ENCODE measurements at regions not wholly inside any gene's neighbourhood (a gene's known extent, or its start where the extent isn't known, plus 50 kb on each side); places are given as distances from the start of the nearest gene placed in this dataset.
"Not testable (repeated sequence)": the region's sequence is repeated elsewhere in the genome, so short reads cannot be mapped to it uniquely, and the experiment has no call there.

DNA sequence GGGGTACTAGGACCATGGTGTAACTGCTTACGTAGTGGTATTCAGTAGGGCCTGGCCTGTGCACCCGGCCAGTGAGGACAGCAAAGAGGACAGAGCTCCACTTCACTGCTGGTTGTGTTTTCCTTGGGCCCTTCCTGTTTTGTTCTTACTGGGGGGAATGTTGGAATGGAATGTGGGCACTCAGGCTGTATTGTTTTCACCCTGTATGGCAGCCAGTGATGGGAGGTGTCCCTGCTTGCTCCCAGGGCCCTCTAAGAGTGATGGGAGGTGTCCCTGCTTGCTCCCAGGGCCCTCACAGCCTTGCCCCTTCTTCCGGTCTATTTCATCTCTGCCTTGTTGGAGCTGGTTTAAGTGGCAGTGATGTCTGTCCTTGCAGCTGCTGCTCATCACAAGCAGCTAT is 158.0 kb downstream of the ATP6V0E2 start:
- H3K4me3 ChIP-seq (replicated peaks; ENCODE audit: insufficient read depth, low read length); H3K27me3 ChIP-seq (ENCODE audit: insufficient read depth, poor library complexity, severe bottlenecking); DNase-seq (ENCODE audit: low read depth in 1 of 2, low spot score in 1 of 2); H3K27ac ChIP-seq (replicated peaks): not testable (repeated sequence)

DNA sequence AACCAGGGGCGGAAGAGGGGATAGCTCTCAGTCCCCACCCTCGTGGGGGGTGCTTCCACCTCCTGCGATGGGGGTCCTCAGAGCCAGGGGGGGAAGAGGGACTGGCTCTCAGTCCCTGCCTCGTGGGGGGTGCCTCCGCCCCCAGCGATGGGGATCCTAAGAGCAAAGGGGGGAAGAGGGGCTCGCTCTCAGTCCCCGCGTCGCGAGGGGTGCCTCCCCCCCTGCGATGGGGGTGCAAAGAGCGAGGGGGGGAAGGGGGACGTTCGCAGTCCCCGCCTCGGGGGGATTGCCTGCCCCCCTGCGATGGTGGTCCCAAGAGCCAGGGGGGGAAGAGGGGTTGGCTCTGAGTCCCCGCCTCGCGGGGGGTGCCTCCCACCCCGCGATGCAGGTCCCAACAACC is 159.9 kb downstream of the ATP6V0E2 start:
- H3K27ac ChIP-seq (replicated peaks); DNase-seq (ENCODE audit: low read depth in 1 of 2, low spot score in 1 of 2); H3K4me3 ChIP-seq (replicated peaks; ENCODE audit: insufficient read depth, low read length); H3K27me3 ChIP-seq (ENCODE audit: insufficient read depth, poor library complexity, severe bottlenecking): not testable (repeated sequence)

DNA sequence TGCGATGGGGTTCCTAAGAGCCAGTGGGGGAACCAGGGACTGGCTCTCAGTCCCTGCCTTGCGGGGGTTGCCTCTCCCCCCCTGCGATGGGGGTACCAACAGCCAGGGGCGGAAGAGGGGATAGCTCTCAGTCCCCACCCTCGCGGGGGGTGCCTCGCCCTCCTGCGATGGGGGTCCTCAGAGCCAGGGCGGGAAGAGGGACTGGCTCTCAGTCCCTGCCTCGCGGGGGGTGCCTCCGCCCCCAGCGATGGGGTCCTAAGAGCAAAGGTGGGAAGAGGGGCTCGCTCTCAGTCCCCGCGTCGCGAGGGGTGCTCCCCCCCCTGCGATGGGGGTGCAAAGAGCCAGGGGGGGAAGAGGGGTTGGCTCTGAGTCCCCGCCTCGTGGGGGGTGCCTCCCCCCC is 162.0 kb downstream of the ATP6V0E2 start:
- DNase-seq (ENCODE audit: low read depth in 1 of 2, low spot score in 1 of 2); H3K27me3 ChIP-seq (ENCODE audit: insufficient read depth, poor library complexity, severe bottlenecking); H3K4me3 ChIP-seq (replicated peaks; ENCODE audit: insufficient read depth, low read length); H3K27ac ChIP-seq (replicated peaks): not testable (repeated sequence)

DNA sequence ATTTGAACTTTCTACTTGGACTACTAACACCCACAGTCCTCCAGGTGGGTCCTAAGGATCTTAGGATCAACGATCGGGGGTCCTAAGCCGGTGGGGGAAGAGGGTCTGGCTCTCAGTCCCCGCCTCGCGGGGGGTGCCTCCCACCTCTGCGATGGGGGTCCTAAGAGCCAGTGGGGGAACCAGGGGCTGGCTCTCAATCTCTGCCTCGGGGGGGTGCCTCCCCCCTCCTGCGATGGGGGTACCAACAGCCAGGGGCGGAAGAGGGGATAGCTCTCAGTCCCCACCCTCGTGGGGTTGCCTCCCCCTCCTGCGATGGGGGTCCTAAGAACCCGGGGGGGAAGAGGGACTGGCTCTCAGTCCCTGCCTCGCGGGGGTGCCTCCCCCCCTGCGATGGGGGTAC is 165.3 kb downstream of the ATP6V0E2 start:
- H3K27me3 ChIP-seq (ENCODE audit: insufficient read depth, poor library complexity, severe bottlenecking); DNase-seq (ENCODE audit: low read depth in 1 of 2, low spot score in 1 of 2); H3K27ac ChIP-seq (replicated peaks); H3K4me3 ChIP-seq (replicated peaks; ENCODE audit: insufficient read depth, low read length): not testable (repeated sequence)

DNA sequence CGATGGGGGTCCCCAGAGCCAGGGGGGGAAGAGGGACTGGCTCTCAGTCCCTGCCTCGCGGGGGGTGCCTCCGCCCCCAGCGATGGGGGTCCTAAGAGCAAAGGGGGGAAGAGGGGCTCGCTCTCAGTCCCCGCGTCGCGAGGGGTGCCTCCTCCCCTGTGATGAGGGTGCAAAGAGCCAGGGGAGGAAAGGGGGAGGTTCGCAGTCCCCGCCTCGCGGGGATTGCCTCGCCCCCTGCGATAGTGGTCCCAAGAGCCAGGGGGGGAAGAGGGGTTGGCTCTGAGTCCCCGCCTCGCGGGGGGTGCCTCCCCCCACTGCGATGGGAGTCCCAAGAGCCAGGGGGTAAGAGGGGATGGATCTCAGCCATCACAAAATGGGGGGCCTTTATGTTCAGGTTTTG is 168.5 kb downstream of the ATP6V0E2 start:
- H3K27ac ChIP-seq (replicated peaks); H3K27me3 ChIP-seq (ENCODE audit: insufficient read depth, poor library complexity, severe bottlenecking); H3K4me3 ChIP-seq (replicated peaks; ENCODE audit: insufficient read depth, low read length); DNase-seq (ENCODE audit: low read depth in 1 of 2, low spot score in 1 of 2): not testable (repeated sequence)

DNA sequence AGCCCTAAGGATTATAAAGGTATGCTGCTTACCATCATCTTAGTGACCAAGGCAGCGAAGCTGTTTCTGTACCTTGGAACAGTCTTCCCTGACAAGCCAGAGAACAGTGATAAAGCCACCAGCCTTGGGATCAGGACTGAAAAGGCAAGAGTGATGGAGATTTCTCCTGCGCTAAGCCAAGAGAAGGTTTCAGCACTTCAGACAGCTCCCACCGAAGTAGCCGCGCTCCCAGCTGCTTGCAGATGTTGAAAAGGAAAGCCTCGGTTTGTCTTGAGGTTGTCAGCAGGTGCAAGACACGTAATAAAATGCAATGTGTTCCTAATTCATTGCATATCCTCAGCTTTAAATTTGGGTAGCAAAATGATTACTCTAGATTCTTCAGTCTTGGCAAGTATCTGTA is 171.0 kb downstream of the ATP6V0E2 start:
- not testable (repeated sequence) for H3K27me3 ChIP-seq (ENCODE audit: insufficient read depth, poor library complexity, severe bottlenecking); H3K4me3 ChIP-seq (replicated peaks; ENCODE audit: insufficient read depth, low read length); H3K27ac ChIP-seq (replicated peaks)
- DNase-seq (ENCODE audit: low read depth in 1 of 2, low spot score in 1 of 2) = peak; percentile 1 to 21
- TF ChIP-seq, protein P1, sequence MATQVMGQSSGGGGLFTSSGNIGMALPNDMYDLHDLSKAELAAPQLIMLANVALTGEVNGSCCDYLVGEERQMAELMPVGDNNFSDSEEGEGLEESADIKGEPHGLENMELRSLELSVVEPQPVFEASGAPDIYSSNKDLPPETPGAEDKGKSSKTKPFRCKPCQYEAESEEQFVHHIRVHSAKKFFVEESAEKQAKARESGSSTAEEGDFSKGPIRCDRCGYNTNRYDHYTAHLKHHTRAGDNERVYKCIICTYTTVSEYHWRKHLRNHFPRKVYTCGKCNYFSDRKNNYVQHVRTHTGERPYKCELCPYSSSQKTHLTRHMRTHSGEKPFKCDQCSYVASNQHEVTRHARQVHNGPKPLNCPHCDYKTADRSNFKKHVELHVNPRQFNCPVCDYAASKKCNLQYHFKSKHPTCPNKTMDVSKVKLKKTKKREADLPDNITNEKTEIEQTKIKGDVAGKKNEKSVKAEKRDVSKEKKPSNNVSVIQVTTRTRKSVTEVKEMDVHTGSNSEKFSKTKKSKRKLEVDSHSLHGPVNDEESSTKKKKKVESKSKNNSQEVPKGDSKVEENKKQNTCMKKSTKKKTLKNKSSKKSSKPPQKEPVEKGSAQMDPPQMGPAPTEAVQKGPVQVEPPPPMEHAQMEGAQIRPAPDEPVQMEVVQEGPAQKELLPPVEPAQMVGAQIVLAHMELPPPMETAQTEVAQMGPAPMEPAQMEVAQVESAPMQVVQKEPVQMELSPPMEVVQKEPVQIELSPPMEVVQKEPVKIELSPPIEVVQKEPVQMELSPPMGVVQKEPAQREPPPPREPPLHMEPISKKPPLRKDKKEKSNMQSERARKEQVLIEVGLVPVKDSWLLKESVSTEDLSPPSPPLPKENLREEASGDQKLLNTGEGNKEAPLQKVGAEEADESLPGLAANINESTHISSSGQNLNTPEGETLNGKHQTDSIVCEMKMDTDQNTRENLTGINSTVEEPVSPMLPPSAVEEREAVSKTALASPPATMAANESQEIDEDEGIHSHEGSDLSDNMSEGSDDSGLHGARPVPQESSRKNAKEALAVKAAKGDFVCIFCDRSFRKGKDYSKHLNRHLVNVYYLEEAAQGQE (IDR thresholded peaks at IDR 0.05; ENCODE audit: insufficient replicate concordance, low read depth) = peak; percentile 91

DNA sequence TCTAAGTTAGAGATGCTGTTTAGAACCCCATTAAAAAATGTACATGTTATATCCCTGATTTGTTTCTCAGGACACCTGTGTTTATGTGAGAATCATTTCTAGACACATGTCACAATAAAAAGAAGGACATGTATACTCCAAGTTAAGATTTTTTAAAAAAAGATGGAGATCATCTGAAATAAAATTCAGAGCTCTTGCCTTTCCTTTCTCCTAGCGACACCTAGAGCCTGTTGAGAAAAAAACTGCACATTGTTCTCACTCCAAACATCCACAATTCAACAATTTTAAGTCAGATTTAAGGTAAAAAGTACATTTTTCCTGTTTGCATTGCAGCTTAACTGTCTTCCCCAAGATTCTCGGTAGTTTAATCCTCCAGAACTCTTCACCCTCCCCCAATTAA is 171.8 kb downstream of the ATP6V0E2 start:
- DNase-seq (ENCODE audit: low read depth in 1 of 2, low spot score in 1 of 2); H3K4me3 ChIP-seq (replicated peaks; ENCODE audit: insufficient read depth, low read length); H3K27me3 ChIP-seq (ENCODE audit: insufficient read depth, poor library complexity, severe bottlenecking); H3K27ac ChIP-seq (replicated peaks): not testable (repeated sequence)

DNA sequence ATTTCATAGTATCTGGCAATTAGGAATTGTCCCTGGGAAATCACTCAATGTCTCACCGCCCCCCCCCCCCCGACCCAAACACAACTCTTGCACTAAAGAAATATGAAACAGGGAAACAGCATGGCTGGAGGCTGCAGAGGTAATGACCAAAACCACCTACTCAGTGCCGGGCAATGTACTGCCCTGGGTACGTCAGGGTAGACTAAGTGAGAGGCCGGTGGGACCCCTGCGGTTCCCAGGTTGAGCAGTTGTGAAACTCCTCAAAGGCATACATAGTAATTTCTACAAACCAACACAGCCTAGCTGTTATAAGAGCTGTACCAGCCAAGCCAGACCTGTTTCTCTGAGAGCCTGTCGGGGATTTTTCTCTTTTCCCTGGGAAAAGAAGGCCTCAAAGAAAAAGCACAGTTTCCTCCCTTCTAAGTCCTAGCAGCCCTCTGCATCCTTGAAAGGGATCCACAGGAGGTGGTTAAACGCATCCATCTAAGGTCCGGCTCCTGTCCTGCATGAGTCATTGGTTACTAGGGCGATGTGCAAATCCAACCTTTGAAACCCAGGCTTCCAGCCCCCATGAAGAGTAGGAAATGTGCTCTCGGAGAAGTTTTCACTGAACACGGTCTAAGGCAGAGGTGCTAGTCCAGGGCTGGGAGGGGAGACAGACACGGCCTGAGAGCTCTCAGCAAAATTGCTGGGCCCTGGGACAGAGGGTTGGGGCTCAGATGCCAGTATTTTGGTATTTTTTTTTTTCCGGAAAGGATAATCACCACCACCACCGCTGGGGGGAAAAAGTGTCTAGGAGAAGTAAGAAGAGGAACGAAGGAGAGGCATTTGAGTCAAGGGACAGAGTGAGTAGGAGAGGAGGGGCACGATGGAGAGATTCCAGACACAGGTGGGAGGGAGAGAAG is 172.8 kb downstream of the ATP6V0E2 start:
- not testable (repeated sequence) for H3K4me3 ChIP-seq (replicated peaks; ENCODE audit: insufficient read depth, low read length); DNase-seq (ENCODE audit: low read depth in 1 of 2, low spot score in 1 of 2)

DNA sequence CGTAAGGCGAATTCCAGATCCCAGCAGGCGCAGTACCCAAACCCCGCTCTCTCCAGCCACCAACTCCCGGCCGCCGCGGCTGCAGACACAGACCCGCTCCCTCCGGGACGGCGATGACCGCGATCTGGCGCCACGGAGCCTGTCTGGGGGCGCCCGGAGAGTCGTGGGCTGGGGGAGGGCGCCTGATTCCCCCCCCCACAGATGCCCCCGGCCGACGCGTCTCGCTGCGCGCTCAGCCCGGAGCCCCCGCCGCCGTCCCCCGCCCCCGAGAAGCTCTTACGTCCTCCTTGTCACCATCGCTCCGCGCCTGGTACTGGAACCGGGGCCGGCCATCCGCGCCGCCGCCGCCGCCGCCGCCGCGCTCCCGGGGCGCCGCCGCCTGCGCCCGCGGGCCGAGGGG is 173.6 kb downstream of the ATP6V0E2 start:
- not testable (repeated sequence) for H3K27me3 ChIP-seq (ENCODE audit: insufficient read depth, poor library complexity, severe bottlenecking); DNase-seq (ENCODE audit: low read depth in 1 of 2, low spot score in 1 of 2); H3K4me3 ChIP-seq (replicated peaks; ENCODE audit: insufficient read depth, low read length); H3K27ac ChIP-seq (replicated peaks)

More for the DNA sequence above, 172.8 kb downstream of the ATP6V0E2 start:
- H3K27ac ChIP-seq (replicated peaks); H3K27me3 ChIP-seq (ENCODE audit: insufficient read depth, poor library complexity, severe bottlenecking): not testable (repeated sequence)

DNA sequence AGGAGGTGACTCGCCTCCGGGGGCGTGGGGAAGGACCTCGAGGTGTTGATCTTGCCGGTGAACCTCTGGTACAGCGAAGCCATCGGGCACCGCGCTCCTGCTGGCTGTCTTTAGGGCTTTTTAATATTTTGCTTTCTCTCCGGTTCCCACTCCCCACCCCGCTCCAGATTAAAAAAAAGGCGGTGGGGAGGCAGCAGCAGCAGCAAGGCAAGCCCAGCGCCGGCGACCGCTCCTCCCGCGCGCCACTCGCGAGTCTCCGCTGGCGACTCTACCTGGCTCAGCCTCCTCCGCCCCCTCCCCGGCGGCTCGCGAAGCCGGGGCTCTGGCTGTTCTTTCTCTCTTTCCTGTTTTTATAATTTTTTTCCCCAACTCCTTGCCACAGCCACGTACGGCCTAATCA is 174.0 kb downstream of the ATP6V0E2 start:
- H3K4me3 ChIP-seq (replicated peaks; ENCODE audit: insufficient read depth, low read length); H3K27ac ChIP-seq (replicated peaks); DNase-seq (ENCODE audit: low read depth in 1 of 2, low spot score in 1 of 2); H3K27me3 ChIP-seq (ENCODE audit: insufficient read depth, poor library complexity, severe bottlenecking): not testable (repeated sequence)

DNA sequence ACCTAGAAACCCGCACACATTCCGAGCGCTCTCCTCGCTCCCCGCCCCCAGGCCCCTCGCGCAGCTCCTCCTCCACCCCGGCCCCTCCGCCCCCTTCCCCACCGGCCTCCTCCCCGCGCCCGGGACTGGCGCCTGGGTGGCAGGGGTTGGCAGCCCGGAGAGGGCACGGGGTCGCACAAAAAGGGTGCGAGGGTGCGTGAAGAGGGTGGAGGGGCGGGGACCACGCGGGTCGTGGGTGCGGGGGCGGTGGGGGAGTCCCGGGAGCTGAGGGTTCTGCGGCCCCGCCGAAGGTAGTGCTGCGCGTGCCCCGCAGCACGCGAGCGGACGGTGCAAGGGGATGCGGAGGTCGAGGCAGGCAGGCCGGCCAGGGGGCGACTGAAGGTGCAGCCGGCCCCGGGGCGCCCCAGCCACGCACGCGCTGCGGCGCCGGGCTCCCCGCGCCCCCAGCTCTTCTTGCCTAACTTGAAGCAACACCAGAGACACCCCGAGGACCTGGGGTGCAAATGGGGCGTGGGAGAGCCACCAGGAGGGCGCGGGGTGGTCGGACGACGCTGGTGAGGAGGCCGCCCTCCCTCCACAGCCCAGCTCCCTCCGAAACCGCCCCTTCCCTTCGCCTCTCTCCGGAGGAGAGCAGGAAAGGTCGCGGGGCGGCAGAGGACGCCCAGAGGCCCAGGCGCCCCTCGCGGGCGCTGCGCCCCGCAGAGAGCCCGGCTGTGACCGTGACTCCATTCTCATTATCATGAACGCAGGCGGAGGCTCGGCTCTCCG is 174.7 kb downstream of the ATP6V0E2 start:
- peak overlapping the region; percentile 18; the same call in 1 of the 2 replicates for H3K4me3 ChIP-seq (replicated peaks; ENCODE audit: insufficient read depth, low read length)

DNA sequence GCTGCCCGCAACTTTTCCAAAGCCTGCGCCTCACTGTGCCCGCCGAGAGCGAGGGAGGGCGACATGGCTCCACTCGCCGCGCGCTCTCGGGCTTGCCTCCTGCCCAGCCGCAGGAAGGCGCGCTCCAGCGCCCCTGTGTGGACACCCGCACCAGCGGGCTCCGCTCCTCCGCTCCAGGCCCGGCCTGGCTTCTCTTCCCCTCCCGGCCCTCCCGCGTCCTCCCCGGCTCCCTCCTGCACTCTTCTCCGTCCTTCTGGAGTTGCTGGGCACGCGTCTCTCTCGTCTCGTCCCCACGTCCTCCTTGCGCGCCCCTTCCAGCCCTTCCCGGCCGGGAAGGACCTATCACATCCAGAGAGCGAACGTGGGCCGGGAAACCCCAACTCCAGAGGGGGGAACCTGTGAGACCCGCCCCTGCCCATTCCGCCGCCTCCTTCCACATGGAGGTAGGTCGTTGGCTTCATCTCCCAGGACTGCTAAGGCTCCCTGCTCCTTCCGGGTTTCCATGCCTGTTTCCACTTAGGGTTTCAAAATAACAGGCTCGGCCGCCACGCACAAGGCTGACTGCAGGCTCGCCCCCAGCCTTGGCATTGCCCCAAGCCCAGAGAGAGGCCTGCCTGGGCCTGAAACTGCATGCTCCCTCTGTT is 175.4 kb downstream of the ATP6V0E2 start:
- not testable (repeated sequence) for H3K27me3 ChIP-seq (ENCODE audit: insufficient read depth, poor library complexity, severe bottlenecking); H3K4me3 ChIP-seq (replicated peaks; ENCODE audit: insufficient read depth, low read length); DNase-seq (ENCODE audit: low read depth in 1 of 2, low spot score in 1 of 2); H3K27ac ChIP-seq (replicated peaks)

More for the DNA sequence above, 174.7 kb downstream of the ATP6V0E2 start:
- DNase-seq (ENCODE audit: low read depth in 1 of 2, low spot score in 1 of 2); H3K27me3 ChIP-seq (ENCODE audit: insufficient read depth, poor library complexity, severe bottlenecking); H3K27ac ChIP-seq (replicated peaks): not testable (repeated sequence)

DNA sequence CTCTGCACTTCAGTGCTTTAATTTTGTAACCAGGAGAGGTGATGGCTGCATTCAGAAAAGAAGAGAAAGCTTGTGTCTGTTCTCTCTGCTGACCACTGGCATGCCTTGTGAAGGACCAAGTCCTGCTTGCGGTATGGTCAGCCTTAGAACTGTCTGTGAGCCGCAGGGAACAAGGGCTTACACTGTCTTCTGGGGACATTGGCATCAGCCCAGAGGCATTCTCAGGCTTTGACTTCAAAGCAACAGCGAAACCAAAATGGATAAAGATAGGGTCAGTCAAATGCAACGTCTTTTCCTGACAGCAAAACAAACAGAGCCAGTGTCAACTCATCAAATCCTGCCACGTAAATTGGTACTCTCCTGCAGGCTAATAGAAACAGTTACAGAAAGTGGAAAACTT is 179.6 kb downstream of the ATP6V0E2 start:
- not testable (repeated sequence) for H3K27me3 ChIP-seq (ENCODE audit: insufficient read depth, poor library complexity, severe bottlenecking); DNase-seq (ENCODE audit: low read depth in 1 of 2, low spot score in 1 of 2); H3K4me3 ChIP-seq (replicated peaks; ENCODE audit: insufficient read depth, low read length); H3K27ac ChIP-seq (replicated peaks)

Data from HL-60 (cell line).